Neural crest cell (in vitro differentiated cells): ENCODE measurements at regions not wholly inside any gene's neighbourhood (a gene's known extent, or its start where the extent isn't known, plus 50 kb on each side); places are given as distances from the start of the nearest gene placed in this dataset.
"Not testable (repeated sequence)": the region's sequence is repeated elsewhere in the genome, so short reads cannot be mapped to it uniquely, and the experiment has no call there.

Experiments
- DNase-seq: peaks from one replicate; pipeline ENCODE4 v3.0.0; 2021; ENCODE audit warnings: low read depth, mixed read lengths, low spot score
- H3K27ac Mint-ChIP-seq: one replicate; pipeline ENCODE4 v1.8.0; 2021; ENCODE audit warnings: mild to moderate bottlenecking, mixed read lengths; ENCODE audit not compliant: unreplicated experiment
- H3K27me3 Mint-ChIP-seq: 2 replicates; pipeline ENCODE4 v1.8.0; 2021; ENCODE audit warnings: low read depth, mild to moderate bottlenecking, mixed read lengths
- H3K36me3 Mint-ChIP-seq: 2 replicates; pipeline ENCODE4 v1.8.0; 2021; ENCODE audit warnings: low read depth, mild to moderate bottlenecking, mixed read lengths
- H3K4me1 Mint-ChIP-seq: 2 replicates; pipeline ENCODE4 v1.8.0; 2021; ENCODE audit warnings: mixed read lengths
- H3K4me3 Mint-ChIP-seq: one replicate; pipeline ENCODE4 v1.8.0; 2021; ENCODE audit warnings: mild to moderate bottlenecking, mixed read lengths
- H3K9me3 Mint-ChIP-seq: 2 replicates; pipeline ENCODE4 v1.8.0; 2021; ENCODE audit warnings: mixed read lengths
- TF ChIP-seq, protein P1 (sequence below): fragments of 200-600 bp; sonication (generic); conservative IDR thresholded peaks from 2 replicates; pipeline ENCODE4 v1.5.0; 2021; ENCODE audit warnings: antibody characterized with exemption, mild to moderate bottlenecking

DNA sequence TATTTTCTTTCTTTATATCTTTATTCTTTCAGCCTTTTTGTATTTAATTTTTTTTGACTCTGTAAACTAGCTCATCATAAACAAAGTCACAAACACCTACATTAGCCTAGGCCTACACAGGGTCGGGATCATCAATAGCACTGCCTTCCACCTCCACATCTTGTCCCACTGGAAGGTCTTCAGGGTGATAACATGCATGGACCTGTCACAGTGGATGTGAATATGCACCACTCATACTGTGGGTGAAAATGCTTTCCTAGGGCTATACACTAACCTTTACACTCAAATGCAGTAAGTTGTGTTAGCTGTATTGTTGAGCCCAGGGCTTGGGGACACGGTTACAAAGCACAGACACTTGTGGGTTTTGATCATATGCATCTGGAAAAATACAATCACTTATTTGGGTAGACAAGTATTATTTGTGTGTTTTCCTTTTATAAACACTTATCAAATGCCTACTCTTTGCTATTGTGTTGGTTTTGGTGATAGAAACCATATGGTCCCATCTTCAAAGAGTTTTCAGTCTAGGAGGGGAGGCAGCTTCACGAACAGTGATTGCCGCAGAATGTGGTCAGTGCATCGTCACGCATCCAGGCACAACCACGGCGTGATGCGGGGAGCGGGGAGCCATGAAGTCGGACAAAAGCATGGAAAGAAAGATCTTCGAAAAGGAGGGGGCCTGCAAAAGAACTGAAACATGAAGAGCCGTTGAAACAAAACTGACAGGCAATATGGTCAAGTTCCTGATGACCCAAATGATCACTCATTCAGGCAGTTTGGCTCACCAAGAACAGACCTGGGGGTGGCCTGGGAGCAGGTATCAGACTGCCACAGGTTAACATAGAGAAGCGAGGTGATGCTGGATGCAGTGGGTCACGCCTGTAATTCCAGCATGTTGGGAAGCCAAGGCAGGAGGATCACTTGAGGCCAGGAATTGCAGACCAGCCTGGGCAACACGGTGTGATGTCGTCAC, 751.4 kb upstream of the TPTE start:
- not testable (repeated sequence) for H3K4me3 Mint-ChIP-seq, H3K36me3 Mint-ChIP-seq, H3K27me3 Mint-ChIP-seq, H3K4me1 Mint-ChIP-seq, H3K27ac Mint-ChIP-seq, H3K9me3 Mint-ChIP-seq, DNase-seq

DNA sequence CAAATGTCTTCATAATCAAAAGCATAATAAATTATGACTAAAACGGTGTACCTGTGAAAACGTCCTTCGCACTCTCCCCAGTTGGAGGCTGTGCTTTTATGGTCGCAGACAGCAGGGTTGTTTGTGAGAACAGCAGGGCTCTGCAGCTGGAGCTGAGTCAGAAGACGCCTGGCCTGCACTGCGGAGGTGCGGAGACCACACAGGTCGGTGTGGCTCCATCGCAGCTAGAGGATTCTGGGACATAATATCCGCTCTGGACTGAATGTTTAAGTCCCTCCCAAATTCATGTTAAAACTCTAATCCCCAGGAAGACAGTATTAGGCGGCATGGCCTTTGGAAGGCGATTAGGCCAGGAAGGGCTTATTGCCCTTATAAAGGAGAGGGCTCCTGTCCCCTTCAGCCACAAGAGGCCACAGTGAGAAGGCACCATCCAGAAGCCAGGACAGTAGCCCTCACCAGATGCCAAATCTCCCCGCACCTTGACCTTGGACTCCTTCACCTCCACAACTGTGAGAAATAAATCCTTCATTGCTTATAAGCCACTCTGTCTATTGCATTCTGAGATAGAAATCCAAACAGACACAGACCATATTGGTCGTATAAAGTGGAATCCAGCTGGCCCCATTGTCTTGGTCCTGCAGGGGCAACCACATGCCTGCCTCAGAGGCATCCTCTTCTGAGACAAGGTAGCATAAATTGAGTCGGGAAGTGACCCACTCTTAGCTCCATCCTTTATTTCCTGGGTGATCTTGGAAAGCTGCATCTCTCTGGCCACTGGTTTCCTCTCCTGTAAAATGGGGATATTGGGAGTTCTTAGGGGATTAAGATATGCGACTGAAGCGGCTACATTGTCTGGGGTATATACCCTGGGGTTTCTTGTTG, 749.7 kb upstream of the TPTE start:
- H3K27me3 Mint-ChIP-seq, H3K4me1 Mint-ChIP-seq, H3K27ac Mint-ChIP-seq, H3K4me3 Mint-ChIP-seq, DNase-seq: not testable (repeated sequence)
- peaks cover 17% of the 10 kb centered on the region for H3K36me3 Mint-ChIP-seq
- peaks cover 22% of the 10 kb centered on the region for H3K9me3 Mint-ChIP-seq

DNA sequence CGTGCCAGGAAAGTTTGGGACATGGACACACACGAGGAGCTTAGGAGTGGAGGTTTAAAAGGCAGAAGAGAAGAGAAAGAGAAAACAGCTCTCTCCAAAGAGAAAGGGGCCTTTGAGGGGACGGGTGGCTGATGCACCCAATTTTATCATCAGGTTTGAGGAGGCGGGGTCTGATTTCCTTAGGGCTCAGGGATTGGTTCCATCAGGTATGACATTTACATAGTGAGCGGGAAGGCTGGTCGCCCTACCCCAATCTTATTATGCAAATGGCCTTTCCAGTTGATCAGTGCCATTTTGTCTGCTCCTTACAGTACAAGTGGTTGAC, 749.1 kb upstream of the TPTE start:
- DNase-seq = no peak
- H3K36me3 Mint-ChIP-seq = peaks cover 19% of the 10 kb centered on the region
- TF ChIP-seq, protein P1, sequence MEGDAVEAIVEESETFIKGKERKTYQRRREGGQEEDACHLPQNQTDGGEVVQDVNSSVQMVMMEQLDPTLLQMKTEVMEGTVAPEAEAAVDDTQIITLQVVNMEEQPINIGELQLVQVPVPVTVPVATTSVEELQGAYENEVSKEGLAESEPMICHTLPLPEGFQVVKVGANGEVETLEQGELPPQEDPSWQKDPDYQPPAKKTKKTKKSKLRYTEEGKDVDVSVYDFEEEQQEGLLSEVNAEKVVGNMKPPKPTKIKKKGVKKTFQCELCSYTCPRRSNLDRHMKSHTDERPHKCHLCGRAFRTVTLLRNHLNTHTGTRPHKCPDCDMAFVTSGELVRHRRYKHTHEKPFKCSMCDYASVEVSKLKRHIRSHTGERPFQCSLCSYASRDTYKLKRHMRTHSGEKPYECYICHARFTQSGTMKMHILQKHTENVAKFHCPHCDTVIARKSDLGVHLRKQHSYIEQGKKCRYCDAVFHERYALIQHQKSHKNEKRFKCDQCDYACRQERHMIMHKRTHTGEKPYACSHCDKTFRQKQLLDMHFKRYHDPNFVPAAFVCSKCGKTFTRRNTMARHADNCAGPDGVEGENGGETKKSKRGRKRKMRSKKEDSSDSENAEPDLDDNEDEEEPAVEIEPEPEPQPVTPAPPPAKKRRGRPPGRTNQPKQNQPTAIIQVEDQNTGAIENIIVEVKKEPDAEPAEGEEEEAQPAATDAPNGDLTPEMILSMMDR = no peak
- H3K9me3 Mint-ChIP-seq = peaks cover 24% of the 10 kb centered on the region
- H3K27ac Mint-ChIP-seq = no peak overlapping the region
- no peak overlapping the region for H3K4me3 Mint-ChIP-seq
- no peaks in the 10 kb centered on the region for H3K4me1 Mint-ChIP-seq
- no peaks in the 10 kb centered on the region for H3K27me3 Mint-ChIP-seq

DNA sequence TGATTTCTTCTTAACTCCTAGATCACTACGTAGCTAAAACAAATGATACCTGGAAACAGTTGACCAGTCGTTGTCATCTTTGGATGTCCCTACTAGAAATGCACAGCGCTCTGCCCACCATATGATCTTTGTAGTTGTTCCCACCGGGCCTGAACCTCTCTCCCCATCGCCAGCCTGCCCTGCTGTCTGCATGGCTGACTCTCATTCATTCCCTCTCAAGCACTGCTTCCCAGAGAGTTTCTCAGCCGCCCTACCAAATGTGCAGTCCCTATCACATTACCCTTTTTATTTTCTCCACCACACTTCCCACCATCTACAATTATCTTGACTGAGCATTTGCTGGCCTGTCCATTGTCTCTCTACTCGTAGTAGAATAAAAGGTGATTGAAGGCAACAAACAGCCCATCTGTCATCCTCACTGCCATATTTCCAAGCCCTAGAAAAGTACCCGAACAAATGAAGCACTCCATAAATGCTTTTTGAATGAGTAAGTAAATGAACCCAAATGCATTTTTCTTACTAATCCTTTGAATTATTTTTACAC, 748.4 kb upstream of the TPTE start:
- H3K4me1 Mint-ChIP-seq, H3K4me3 Mint-ChIP-seq, H3K27me3 Mint-ChIP-seq, DNase-seq, H3K27ac Mint-ChIP-seq: not testable (repeated sequence)
- Mint-ChIP-seq H3K36me3 (peaks cover 22% of the 10 kb centered on the region), H3K9me3 (peaks cover 27% of the 10 kb centered on the region)

DNA sequence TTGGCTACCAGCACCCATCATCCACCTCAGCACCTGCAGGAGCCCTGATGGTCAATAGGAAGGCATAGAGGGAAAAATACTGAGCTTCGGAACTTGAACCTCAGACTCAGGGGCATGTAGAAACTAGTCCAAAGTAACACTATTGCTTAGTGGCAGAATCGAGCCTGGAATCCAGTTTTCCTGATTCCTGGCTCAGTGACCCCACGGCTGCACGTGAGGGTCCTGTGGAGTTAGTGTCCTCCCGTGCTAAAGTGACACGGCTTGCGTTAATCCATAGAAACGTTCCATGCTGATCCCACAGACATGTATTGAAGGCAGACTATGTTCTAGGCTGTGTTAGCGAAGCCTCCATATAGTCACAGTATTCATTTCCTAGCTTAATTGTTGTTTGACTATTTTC, 747.0 kb upstream of the TPTE start:
- no peak overlapping the region for H3K4me3 Mint-ChIP-seq

DNA sequence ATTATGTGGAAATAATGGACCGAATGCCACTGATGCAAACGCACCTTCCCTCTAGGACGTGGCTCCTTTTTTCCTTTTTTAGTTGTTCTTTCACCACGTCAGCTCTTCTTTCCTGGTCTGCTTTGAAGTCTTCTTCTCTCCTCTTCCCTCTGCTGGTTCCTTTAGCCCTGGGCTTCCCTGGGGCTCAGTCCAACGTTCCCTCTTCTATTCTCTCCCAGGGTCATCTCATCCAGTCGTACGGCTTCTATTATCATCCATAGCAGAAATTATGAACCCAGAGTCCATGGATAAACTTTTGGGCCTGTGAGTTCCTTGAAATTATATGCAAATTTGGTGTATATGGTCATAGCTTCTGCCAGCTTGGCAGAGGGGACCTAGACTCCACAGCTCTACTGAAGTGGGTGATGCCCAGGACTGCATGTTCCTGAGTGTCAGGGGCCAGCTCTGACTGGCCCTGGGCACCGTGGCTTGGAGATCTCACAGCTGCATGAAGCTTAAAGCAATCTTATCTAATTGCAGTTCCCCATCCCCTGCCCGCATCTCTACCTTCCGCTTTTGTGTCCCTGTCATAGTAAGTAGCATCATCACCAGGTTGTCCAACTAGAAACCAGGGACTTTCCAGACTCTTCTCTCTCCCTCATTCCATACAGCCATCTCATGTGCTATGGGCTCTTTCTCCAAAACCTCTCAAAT, 746.3 kb upstream of the TPTE start:
- Mint-ChIP-seq H3K36me3 (peaks cover 22% of the 10 kb centered on the region), H3K9me3 (peaks cover 32% of the 10 kb centered on the region)
- H3K4me1 Mint-ChIP-seq, H3K4me3 Mint-ChIP-seq, H3K27me3 Mint-ChIP-seq, DNase-seq, H3K27ac Mint-ChIP-seq: not testable (repeated sequence)

More for the DNA sequence above, 747.0 kb upstream of the TPTE start:
- no peak for DNase-seq
- Mint-ChIP-seq H3K9me3 (peaks cover 32% of the 10 kb centered on the region), H3K27ac (no peak overlapping the region), H3K36me3 (peaks cover 22% of the 10 kb centered on the region), H3K4me1 (no peaks in the 10 kb centered on the region), H3K27me3 (no peaks in the 10 kb centered on the region)
- TF ChIP-seq, protein P1 = no peak

DNA sequence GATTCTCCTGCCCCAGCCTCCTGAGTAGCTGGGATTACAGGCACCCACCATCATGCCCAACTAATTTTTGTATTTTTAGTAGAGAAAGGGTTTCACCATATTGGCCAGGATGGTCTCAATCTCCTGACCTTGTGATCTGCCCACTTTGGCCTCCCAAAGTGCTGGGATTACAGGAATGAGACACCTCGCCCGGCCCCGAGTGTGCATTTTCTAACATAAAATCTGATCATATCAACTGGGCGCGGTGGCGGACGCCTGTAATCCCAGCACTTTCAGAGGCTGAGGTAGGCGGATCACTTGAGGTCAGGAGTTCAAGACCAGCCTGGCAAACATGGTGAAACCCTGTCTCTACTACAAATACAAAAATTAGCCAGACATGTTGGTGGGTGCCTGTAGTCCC, 745.5 kb upstream of the TPTE start:
- DNase-seq, H3K27ac Mint-ChIP-seq, H3K4me1 Mint-ChIP-seq, H3K4me3 Mint-ChIP-seq, H3K27me3 Mint-ChIP-seq: not testable (repeated sequence)
- Mint-ChIP-seq H3K9me3 (peaks cover 34% of the 10 kb centered on the region), H3K36me3 (peaks cover 22% of the 10 kb centered on the region)

DNA sequence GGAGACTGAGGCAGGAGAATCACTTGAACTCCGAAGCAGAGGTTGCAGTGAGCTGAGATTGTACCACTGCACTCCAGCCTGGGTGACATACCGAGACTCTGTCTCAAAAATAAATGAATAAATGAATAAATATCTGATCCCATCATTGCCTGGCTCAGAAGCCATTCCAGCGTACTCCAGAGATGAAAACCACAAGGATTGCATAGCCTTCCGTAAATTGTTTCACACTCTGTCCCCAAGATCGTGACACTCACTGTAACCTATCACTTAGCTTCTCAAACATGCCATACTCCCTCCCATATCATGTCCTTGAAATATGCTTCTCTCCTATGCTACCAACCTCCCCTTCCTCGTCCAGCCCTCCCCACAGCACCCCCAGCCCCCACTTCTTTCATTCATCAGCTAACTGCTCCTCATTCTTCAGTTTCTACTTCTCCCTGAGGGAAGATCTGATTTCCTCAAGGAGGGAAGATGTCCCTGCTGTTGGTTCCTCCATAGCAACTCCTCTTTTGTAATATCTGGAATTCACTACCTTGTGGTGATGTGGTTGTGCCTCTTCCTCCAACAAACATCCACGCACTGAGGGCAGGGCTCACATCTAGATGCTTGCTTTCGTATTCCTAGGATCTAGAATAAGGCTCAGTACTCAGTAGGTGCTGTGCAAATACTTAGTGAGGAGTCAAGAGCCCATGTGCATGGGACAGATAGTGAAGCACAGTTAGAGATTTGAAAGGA, 744.9 kb upstream of the TPTE start:
- not testable (repeated sequence) for H3K4me3 Mint-ChIP-seq, H3K4me1 Mint-ChIP-seq, H3K27me3 Mint-ChIP-seq, DNase-seq, H3K27ac Mint-ChIP-seq
- H3K36me3 Mint-ChIP-seq = peaks cover 22% of the 10 kb centered on the region
- H3K9me3 Mint-ChIP-seq = peaks cover 34% of the 10 kb centered on the region

DNA sequence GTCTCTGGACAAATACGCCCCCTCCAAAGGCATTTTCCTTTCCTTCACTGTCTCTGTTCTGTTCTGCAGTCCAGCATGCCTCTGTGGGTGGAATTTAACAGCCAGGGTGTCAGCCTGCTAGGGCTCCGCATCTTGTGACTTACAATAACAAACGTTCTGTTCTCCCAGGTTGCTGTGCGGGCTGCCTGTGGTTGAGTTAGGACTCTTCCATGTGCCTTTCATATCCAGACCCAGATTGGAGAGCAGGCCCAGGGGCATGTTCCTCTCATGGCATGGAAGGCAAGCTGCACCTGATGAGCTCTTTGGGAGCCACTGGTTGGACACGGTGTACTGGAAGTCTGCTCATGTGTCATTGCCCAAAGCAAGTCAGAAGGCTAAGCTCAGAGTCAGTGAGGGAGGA, 742.8 kb upstream of the TPTE start:
- H3K9me3 Mint-ChIP-seq = peaks cover 45% of the 10 kb centered on the region
- H3K27me3 Mint-ChIP-seq, H3K4me1 Mint-ChIP-seq, DNase-seq, H3K27ac Mint-ChIP-seq, H3K4me3 Mint-ChIP-seq: not testable (repeated sequence)
- H3K36me3 Mint-ChIP-seq = peaks cover 22% of the 10 kb centered on the region
